ENCODE measurements at regions not wholly inside any gene's neighbourhood (a gene's known extent, or its start where the extent isn't known, plus 50 kb on each side); places are given as distances from the start of the nearest gene placed in this dataset.
"Not testable (repeated sequence)": the region's sequence is repeated elsewhere in the genome, so short reads cannot be mapped to it uniquely, and the experiment has no call there.

- no peak for DNase-seq (ENCODE audit: low read depth in 2 of 2)
Observed at GRCh38 chr4:188934320-188934962, 795.2 kb downstream of the TRIML1 start.

GRCh38 chr4:188941524-188942119, 802.4 kb downstream of the TRIML1 start:
- no peak for DNase-seq (ENCODE audit: low read depth in 2 of 2)

GRCh38 chr4:188942606-188943005, 803.4 kb downstream of the TRIML1 start:
- no peak for DNase-seq (ENCODE audit: low read depth in 2 of 2)

- DNase-seq (ENCODE audit: low read depth in 2 of 2): no peak
Observed at GRCh38 chr4:188949596-188949995, 810.4 kb downstream of the TRIML1 start.

- no peak for DNase-seq (ENCODE audit: low read depth in 2 of 2)
Observed at GRCh38 chr4:188955066-188955465, 815.8 kb downstream of the TRIML1 start.

GRCh38 chr4:188956566-188956965, 817.3 kb downstream of the TRIML1 start:
- no peak for DNase-seq (ENCODE audit: low read depth in 2 of 2)

GRCh38 chr4:188958346-188958745, 819.1 kb downstream of the TRIML1 start:
- no peak for DNase-seq (ENCODE audit: low read depth in 2 of 2)

- no peak for DNase-seq (ENCODE audit: low read depth in 2 of 2)
Observed at GRCh38 chr4:188959424-188959823, 820.2 kb downstream of the TRIML1 start.

- no peak for DNase-seq (ENCODE audit: low read depth in 2 of 2)
Observed at GRCh38 chr4:188960411-188961093, 821.3 kb downstream of the TRIML1 start.

- no peak for DNase-seq (ENCODE audit: low read depth in 2 of 2)
Observed at GRCh38 chr4:188971125-188971524, 831.9 kb downstream of the TRIML1 start.

- DNase-seq (ENCODE audit: low read depth in 2 of 2): no peak
Observed at GRCh38 chr4:188975271-188975670, 836.0 kb downstream of the TRIML1 start.

- no peak for DNase-seq (ENCODE audit: low read depth in 2 of 2)
Observed at GRCh38 chr4:188976644-188977115, 837.4 kb downstream of the TRIML1 start.

- DNase-seq (ENCODE audit: low read depth in 2 of 2): not testable (repeated sequence)
Observed at GRCh38 chr4:188977232-188977631, 838.0 kb downstream of the TRIML1 start.

- DNase-seq (ENCODE audit: low read depth in 2 of 2): no peak
Observed at GRCh38 chr4:188984518-188984917, 845.3 kb downstream of the TRIML1 start.

- DNase-seq (ENCODE audit: low read depth in 2 of 2): no peak
Observed at GRCh38 chr4:188986271-188986689, 847.0 kb downstream of the TRIML1 start.

- no peak for DNase-seq (ENCODE audit: low read depth in 2 of 2)
Observed at GRCh38 chr4:188987011-188987410, 847.8 kb downstream of the TRIML1 start.

- no peak for DNase-seq (ENCODE audit: low read depth in 2 of 2)
Observed at GRCh38 chr4:188988131-188988530, 848.9 kb downstream of the TRIML1 start.

- DNase-seq (ENCODE audit: low read depth in 2 of 2): no peak
Observed at GRCh38 chr4:188989371-188989770, 850.1 kb downstream of the TRIML1 start.

GRCh38 chr4:188992706-188993105, 853.5 kb downstream of the TRIML1 start:
- no peak for DNase-seq (ENCODE audit: low read depth in 2 of 2)

- DNase-seq (ENCODE audit: low read depth in 2 of 2): no peak
Observed at GRCh38 chr4:188993871-188994270, 854.6 kb downstream of the TRIML1 start.

- no peak for DNase-seq (ENCODE audit: low read depth in 2 of 2)
Observed at GRCh38 chr4:189001283-189001970, 862.2 kb downstream of the TRIML1 start.

- DNase-seq (ENCODE audit: low read depth in 2 of 2): no peak
Observed at GRCh38 chr4:189001971-189002450, 862.8 kb downstream of the TRIML1 start.

Data from stimulated activated CD8-positive, alpha-beta memory T cell treated with anti-CD3 and anti-CD28 coated beads, Interleukin-7, amount 100 ng/mL, for 4 hours (primary cell).